ENCODE measurements at regions not wholly inside any gene's neighbourhood (a gene's known extent, or its start where the extent isn't known, plus 50 kb on each side); places are given as distances from the start of the nearest gene placed in this dataset.

DNA sequence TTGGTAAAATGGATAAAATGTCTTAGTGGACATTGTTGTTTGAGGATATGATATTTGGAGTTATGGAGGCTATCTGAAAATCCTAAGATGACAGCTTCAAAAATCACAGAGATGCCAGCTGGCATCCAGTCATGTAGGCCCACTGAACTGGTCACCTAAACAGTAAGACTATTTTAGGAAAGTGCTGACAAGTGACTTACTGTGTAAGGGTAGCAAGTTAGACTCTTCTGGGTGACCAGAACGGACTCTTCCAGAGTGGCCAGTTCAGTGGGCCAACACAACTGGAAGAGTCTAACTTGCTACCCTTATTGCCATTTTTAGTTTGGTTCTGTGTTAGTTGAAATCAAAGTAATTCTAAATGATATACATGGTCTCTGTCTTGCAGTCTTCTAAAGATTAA lies 61.4 kb upstream of the ATP8A1 start:
- Histone ChIP-seq H3K4me3 (no peak overlapping the region), H3K36me3 (ENCODE audit: low read depth, missing control alignments) (no peaks in the 10 kb centered on the region), H3K27ac (no peak overlapping the region), H3K27me3 (no peaks in the 10 kb centered on the region), H3K4me1 (no peaks in the 10 kb centered on the region), H3K9me3 (no peaks in the 10 kb centered on the region)
- WGBS, 2 donors, result 84 to 87% methylated on average over 1 of the region's 1 CpG
- TF ChIP-seq POLR2A (IDR thresholded peaks at IDR 0.05), result no peak
- TF ChIP-seq, protein P1, sequence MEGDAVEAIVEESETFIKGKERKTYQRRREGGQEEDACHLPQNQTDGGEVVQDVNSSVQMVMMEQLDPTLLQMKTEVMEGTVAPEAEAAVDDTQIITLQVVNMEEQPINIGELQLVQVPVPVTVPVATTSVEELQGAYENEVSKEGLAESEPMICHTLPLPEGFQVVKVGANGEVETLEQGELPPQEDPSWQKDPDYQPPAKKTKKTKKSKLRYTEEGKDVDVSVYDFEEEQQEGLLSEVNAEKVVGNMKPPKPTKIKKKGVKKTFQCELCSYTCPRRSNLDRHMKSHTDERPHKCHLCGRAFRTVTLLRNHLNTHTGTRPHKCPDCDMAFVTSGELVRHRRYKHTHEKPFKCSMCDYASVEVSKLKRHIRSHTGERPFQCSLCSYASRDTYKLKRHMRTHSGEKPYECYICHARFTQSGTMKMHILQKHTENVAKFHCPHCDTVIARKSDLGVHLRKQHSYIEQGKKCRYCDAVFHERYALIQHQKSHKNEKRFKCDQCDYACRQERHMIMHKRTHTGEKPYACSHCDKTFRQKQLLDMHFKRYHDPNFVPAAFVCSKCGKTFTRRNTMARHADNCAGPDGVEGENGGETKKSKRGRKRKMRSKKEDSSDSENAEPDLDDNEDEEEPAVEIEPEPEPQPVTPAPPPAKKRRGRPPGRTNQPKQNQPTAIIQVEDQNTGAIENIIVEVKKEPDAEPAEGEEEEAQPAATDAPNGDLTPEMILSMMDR (IDR thresholded peaks at IDR 0.05), result no peak
- no peak for DNase-seq
- intact Hi-C loops (cut with DNase I; ENCODE audit: low total_unique reads), result no loop called here

DNA sequence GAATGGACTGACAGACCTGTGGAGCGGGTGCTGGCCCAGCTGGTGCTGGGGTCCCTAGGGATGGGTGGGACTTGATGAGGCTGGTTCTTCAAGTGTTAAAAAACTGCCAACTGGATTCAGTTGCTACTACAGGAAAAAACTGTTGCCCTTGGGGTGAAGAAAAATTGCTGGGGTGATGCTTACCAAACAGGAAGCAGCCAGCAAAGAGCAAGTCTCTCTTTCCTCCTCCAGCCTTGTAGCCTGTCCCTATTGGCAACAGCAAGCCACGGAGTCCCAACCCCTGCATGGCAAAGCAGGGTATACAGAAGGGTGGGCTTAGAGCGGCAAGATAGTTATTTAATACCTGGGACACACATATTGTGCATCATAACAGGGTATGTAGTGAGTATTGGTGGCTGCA lies 60.1 kb upstream of the ATP8A1 start:
- WGBS, 2 donors, result 75 to 90% methylated on average over 3 of the region's 3 CpGs
- no peaks in the 10 kb centered on the region for H3K27me3 ChIP-seq
- H3K36me3 ChIP-seq (ENCODE audit: low read depth, missing control alignments), result no peaks in the 10 kb centered on the region
- TF ChIP-seq, protein P1 (IDR thresholded peaks at IDR 0.05), result no peak
- no peak for TF ChIP-seq POLR2A (IDR thresholded peaks at IDR 0.05)
- H3K4me3 ChIP-seq, result no peak overlapping the region
- no peaks in the 10 kb centered on the region for H3K9me3 ChIP-seq
- intact Hi-C loops (cut with DNase I; ENCODE audit: low total_unique reads), result no loop called here
- DNase-seq, result no peak
- no peaks in the 10 kb centered on the region for H3K4me1 ChIP-seq
- no peak overlapping the region for H3K27ac ChIP-seq

GRCh38 chr4:42715807-42716482 lies 59.0 kb upstream of the ATP8A1 start:
- no peaks in the 10 kb centered on the region for H3K36me3 ChIP-seq (ENCODE audit: low read depth, missing control alignments)
- WGBS, 2 donors, result 94% methylated on average over 6 of the region's 6 CpGs
- H3K9me3 ChIP-seq, result no peaks in the 10 kb centered on the region
- DNase-seq, result no peak
- TF ChIP-seq, protein P1 (IDR thresholded peaks at IDR 0.05), result no peak
- TF ChIP-seq POLR2A (IDR thresholded peaks at IDR 0.05), result no peak
- no peaks in the 10 kb centered on the region for H3K4me1 ChIP-seq
- no peak overlapping the region for H3K4me3 ChIP-seq
- no peaks in the 10 kb centered on the region for H3K27me3 ChIP-seq
- intact Hi-C loops (cut with DNase I; ENCODE audit: low total_unique reads), result no loop called here
- H3K27ac ChIP-seq, result no peak overlapping the region

- H3K36me3 ChIP-seq (ENCODE audit: low read depth, missing control alignments), result no peaks in the 10 kb centered on the region
- no peak for TF ChIP-seq POLR2A (IDR thresholded peaks at IDR 0.05)
- TF ChIP-seq, protein P1 (IDR thresholded peaks at IDR 0.05), result no peak
- no peak overlapping the region for H3K27ac ChIP-seq
- intact Hi-C loops (cut with DNase I; ENCODE audit: low total_unique reads), result no loop called here
- no peak overlapping the region for H3K4me3 ChIP-seq
- H3K27me3 ChIP-seq, result no peaks in the 10 kb centered on the region
- no peaks in the 10 kb centered on the region for H3K4me1 ChIP-seq
- DNase-seq, result no peak
- no peaks in the 10 kb centered on the region for H3K9me3 ChIP-seq
- 88% methylated on average over 3 of the region's 3 CpGs for WGBS, 2 donors
Measured at GRCh38 chr4:42713391-42713790, 56.5 kb upstream of the ATP8A1 start.

DNA sequence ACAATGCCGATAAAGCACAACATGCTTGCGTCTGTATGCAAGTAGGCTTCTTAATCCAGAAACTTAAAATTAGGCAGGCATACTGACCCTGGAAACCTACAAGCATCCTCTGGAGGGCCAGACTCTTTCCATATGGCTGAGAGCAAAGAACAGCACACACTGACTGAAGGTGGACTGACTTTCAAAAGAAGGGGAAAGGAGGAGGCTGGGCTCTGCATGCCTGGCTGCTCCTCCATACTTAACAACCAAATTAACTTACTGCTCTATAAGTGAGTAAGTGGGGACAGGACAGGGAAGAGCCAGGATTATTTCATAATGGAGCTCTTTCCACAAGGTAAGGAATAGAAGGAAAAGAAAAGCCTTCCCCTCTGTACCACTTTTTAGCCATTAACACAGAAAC lies 55.9 kb upstream of the ATP8A1 start:
- H3K27me3 ChIP-seq, result no peaks in the 10 kb centered on the region
- TF ChIP-seq POLR2A (IDR thresholded peaks at IDR 0.05), result no peak
- TF ChIP-seq, protein P1 (IDR thresholded peaks at IDR 0.05), result no peak
- intact Hi-C loops (cut with DNase I; ENCODE audit: low total_unique reads), result no loop called here
- no peak overlapping the region for H3K27ac ChIP-seq
- H3K4me3 ChIP-seq, result no peak overlapping the region
- no peaks in the 10 kb centered on the region for H3K9me3 ChIP-seq
- WGBS, 2 donors, result 40% methylated on average over 2 of the region's 2 CpGs
- no peak for DNase-seq
- no peaks in the 10 kb centered on the region for H3K4me1 ChIP-seq
- H3K36me3 ChIP-seq (ENCODE audit: low read depth, missing control alignments), result no peaks in the 10 kb centered on the region
